GM21526 (cell line): ENCODE measurements at regions not wholly inside any gene's neighbourhood (a gene's known extent, or its start where the extent isn't known, plus 50 kb on each side); places are given as distances from the start of the nearest gene placed in this dataset.
"Not testable (repeated sequence)": the region's sequence is repeated elsewhere in the genome, so short reads cannot be mapped to it uniquely, and the experiment has no call there.

ENCODE experiments used
- ATAC-seq: cut with Tn5 transposase; IDR thresholded peaks from one replicate; pipeline ENCODE4 v1.9.1; 2021; ENCODE audit warnings: moderate library complexity; ENCODE audit not compliant: unreplicated experiment, low FRiP score

- ATAC-seq, result no peak
Measured at GRCh38 chr1:10909697-10910680, 102.5 kb upstream of the TARDBP start.

- ATAC-seq, result no peak
Measured at GRCh38 chr1:10910681-10911489, 101.6 kb upstream of the TARDBP start.

GRCh38 chr1:10911490-10912166 lies 100.8 kb upstream of the TARDBP start:
- ATAC-seq, result no peak

GRCh38 chr1:10912441-10912840 lies 100.0 kb upstream of the TARDBP start:
- ATAC-seq, result no peak

- no peak for ATAC-seq
Measured at GRCh38 chr1:10914056-10914455, 98.4 kb upstream of the TARDBP start.

GRCh38 chr1:10915594-10915993 lies 96.9 kb upstream of the TARDBP start:
- ATAC-seq, result no peak

GRCh38 chr1:10916311-10916710 lies 96.1 kb upstream of the TARDBP start:
- no peak for ATAC-seq

GRCh38 chr1:10916991-10917390 lies 95.5 kb upstream of the TARDBP start:
- no peak for ATAC-seq

- ATAC-seq, result no peak
Measured at GRCh38 chr1:10917513-10918454, 94.7 kb upstream of the TARDBP start.

GRCh38 chr1:10918531-10918930 lies 93.9 kb upstream of the TARDBP start:
- no peak for ATAC-seq

- ATAC-seq, result no peak
Measured at GRCh38 chr1:10920063-10920626, 92.3 kb upstream of the TARDBP start.

- not testable (repeated sequence) for ATAC-seq
Measured at GRCh38 chr1:10922315-10923060, 90.0 kb upstream of the TARDBP start.

GRCh38 chr1:10924030-10924429 lies 88.4 kb upstream of the TARDBP start:
- ATAC-seq, result no peak

GRCh38 chr1:10928654-10929053 lies 83.8 kb upstream of the TARDBP start:
- no peak for ATAC-seq

- no peak for ATAC-seq
Measured at GRCh38 chr1:10932088-10932487, 80.4 kb upstream of the TARDBP start.

- ATAC-seq, result no peak
Measured at GRCh38 chr1:10934150-10934818, 78.2 kb upstream of the TARDBP start.

- ATAC-seq, result no peak
Measured at GRCh38 chr1:10935246-10935645, 77.2 kb upstream of the TARDBP start.

- no peak for ATAC-seq
Measured at GRCh38 chr1:10935724-10936123, 76.7 kb upstream of the TARDBP start.
